Jurkat, Clone E6-1 (cell line): ENCODE measurements at regions not wholly inside any gene's neighbourhood (a gene's known extent, or its start where the extent isn't known, plus 50 kb on each side); places are given as distances from the start of the nearest gene placed in this dataset.
"Not testable (repeated sequence)": the region's sequence is repeated elsewhere in the genome, so short reads cannot be mapped to it uniquely, and the experiment has no call there.

Experiments
- DNase-seq: peaks from one replicate; pipeline ENCODE4 v3.0.0-alpha.2; 2011; ENCODE audit warnings: low read depth, low spot score
- H3K4me3 ChIP-seq: 2 replicates; pipeline ENCODE4 v1.5.1; 2011; ENCODE audit warnings: mild to moderate bottlenecking, low read length, control low read depth, moderate library complexity

DNA sequence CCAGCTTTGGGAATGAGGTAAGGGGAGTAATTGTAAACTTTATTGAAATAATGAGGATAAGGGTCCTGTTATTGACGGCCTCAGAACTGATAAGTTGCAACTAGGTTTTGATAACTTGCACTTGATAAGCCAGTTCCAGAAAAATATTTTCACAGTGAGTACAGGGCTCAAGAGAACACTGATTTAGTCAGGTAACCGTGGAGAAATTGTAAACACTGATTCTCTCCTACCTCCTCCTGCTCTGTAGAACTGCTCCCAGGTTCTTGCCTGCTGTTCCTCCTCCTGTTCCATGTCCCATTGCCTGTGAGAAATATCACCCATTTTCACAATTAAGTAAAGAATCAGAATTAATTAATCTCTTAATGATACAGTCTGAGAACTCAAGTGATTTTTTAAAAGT, 55.0 kb upstream of the CXXC4 start:
- DNase-seq: no peak

DNA sequence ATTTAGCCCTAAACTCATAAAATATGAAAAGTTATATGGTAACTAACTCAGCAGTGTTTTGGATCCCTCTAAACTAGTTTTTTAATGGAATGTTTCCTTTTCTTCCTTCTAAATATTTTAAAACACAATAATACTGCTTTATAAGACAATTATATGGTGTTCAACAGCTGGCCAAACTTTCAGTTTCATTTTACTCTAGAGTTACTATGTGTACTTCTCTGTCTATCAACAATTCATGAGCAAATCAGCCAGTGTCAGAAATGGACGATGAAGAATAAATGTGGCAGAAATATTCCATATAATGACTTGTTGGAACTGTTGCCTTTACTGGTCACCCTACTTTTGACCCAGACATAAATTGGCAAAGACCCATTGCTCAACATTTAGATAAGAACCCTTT, 64.8 kb upstream of the CXXC4 start:
- no peak overlapping the region for H3K4me3 ChIP-seq
- DNase-seq: no peak

More for the DNA sequence above, 55.0 kb upstream of the CXXC4 start:
- no peak overlapping the region for H3K4me3 ChIP-seq

DNA sequence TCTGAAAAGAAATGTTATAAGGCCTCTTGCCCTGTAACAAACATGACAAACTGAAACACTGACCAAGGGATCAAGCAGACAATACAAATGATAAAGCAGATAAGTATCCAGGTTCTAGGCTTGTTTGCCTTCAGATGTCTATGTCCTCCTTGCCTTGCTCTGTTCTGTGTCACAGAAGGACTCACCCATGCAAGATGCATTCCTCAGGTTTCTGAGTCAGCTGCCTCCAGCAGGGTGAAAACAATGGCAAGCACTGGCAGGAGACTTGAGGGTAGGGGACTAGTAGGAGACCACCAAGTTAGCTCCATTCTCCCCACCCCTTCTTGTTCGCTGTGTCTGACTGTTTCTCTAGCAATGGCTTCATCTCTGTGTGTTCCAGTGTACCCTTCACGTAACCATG, 76.6 kb upstream of the CXXC4 start:
- no peak overlapping the region for H3K4me3 ChIP-seq
- DNase-seq: no peak

DNA sequence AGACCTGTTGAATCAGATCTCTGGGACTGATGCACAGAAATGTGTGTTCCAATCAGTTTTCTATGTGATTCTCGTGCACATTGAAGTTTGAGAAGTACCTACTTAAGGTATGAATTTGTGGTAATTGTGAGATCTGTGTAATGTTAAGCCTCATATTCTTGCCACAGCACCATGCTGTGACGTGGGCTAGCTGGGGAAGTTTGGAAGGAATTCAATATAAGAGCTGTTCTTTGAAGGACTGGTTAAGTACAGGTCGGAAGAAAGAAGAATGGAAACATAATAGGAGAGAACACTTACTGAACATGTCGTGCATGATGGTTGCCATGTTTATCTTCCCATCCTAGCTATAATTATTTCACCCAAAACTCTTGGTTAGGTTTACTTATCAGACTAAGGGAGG, 79.7 kb upstream of the CXXC4 start:
- DNase-seq: no peak
- H3K4me3 ChIP-seq: no peak overlapping the region

DNA sequence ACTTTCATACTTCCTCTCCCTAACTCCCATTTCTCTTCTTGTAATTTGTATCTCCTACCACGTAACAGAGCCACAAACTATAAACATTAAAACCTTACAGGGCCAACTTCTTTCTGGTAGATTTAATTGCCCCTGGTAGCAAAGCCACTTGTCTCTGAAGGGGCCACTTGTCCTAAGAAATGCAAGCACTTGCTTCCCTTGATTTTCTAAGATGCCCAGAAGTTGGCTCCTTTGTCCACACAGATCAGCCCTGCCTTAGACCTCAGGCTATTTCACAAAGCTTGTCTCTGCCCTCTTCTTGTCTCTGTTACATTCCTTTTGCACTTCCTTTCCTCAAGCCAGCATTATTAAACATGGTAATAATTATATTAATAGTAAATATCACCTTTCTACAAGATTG, 80.6 kb upstream of the CXXC4 start:
- no peak overlapping the region for H3K4me3 ChIP-seq
- no peak for DNase-seq

DNA sequence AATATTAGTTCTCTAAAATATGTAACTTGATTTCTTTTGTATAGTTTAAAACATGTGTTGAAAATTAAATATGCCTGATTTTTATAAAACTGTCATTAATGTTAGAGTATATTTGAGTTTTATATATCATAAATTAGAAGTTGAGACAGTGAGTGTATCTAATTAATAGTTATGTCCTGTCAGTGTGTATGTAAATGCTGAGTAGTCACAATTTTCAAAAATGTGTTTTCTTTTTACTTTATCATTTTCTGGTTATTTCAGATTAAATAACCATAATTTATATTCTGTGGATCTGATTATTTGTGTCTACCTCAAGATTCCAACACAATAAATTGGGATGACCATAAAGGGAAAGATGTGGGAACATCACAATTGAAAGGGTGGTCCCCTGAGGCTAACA, 82.7 kb upstream of the CXXC4 start:
- H3K4me3 ChIP-seq: no peak overlapping the region
- no peak for DNase-seq

DNA sequence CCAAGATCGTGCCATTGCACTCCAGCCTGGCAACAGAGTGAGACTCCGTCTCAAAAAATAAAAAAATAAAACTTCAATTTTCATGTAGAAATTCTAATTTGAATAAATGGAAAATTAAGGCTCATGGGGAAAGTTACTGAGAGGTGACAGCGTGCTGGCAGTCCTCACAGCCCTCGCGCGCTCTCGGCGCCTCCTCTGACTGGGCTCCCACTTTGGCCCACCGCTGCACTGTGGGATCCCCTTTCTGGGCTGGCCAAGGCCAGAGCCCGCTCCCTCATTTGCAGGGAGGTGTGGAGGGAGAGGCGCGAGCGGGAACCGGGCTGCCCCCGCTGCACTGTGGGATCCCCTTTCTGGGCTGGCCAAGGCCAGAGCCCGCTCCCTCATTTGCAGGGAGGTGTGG, 86.8 kb upstream of the CXXC4 start:
- DNase-seq, H3K4me3 ChIP-seq: not testable (repeated sequence)

DNA sequence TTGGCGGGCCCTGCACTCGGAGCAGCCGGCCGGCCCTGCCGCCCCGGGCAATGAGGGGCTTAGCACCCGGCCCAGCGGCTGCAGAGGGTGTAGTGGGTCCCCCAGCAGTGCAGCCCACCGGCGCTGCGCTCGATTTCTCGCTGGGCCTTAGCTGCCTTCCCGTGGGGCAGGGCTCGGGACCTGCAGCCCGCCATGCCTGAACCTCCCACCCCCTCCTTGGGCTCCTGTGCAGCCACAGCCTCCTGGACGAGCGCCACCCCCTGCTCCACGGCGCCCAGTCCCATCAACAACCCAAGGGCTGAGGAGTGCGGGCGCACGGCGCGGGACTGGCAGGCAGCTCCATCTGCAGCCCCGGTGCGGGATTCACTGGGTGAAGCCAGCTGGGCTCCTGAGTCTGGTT, 87.4 kb upstream of the CXXC4 start:
- H3K4me3 ChIP-seq, DNase-seq: not testable (repeated sequence)

DNA sequence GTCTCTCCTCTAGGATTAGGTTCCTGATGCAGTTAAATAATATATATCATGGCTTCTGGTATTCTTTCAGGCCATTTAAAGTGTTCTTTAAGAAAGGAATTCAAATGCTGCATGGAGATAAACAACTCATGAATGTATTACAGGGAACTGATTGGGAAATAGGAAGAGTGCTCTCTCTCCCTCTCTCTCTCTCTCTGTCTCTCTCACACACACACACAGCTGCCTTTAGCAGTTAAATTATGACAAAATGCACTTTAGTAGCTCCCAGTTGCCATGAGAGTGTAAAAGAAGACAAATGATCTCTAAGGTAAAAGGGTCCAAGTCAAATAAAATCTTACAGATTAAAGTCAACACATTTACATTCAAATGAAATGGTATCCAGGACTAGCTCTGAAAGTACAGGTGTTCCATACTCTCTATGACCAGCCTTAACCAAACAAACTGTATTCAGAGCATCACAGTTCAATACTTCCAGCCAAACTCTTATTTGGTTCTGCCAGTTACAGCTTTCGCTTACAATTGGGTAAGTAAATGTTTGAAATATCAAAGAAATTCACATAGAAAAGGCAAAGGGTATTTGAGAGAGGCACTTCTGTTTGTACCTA, 94.7 kb upstream of the CXXC4 start:
- DNase-seq: no peak
- H3K4me3 ChIP-seq: no peak overlapping the region

DNA sequence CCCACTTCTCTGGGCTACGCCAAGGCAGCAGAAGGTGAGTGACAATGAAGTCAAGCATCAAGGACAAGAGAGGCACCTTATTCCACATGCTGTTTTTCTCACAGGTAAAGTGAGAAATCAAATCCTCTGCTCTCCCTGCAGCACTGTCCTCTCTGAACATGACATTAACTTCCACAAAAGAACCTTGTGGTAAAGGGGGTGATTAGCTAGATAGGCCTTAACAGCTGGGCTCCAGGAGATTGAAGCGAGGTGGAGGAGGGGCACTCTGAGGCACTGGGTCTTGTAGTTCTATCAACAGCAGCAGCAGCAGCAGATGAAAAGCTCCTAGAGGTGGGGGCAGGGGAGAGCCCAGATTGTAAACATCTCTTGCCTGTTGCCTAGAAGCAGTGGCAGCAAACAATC, 96.8 kb upstream of the CXXC4 start:
- H3K4me3 ChIP-seq: no peak overlapping the region
- no peak for DNase-seq

DNA sequence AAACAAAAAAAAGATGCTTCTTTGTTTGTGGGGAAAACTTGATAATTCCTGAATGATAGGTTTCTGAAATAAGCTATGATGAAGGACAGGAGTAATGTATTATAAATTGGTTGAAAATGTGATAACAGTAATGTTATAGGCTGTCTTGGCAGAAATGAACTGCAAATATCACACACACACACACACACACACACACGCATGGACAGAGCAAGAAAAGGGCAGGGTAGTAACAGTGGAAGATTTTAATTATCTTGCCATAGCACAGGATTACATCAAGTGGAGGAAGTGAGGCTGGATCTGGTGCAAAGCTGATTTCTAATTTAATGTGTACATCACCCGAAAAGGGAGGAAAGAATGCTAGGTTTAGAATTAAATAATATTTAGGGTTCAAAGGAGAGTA, 97.5 kb upstream of the CXXC4 start:
- H3K4me3 ChIP-seq: no peak overlapping the region
- DNase-seq: no peak

DNA sequence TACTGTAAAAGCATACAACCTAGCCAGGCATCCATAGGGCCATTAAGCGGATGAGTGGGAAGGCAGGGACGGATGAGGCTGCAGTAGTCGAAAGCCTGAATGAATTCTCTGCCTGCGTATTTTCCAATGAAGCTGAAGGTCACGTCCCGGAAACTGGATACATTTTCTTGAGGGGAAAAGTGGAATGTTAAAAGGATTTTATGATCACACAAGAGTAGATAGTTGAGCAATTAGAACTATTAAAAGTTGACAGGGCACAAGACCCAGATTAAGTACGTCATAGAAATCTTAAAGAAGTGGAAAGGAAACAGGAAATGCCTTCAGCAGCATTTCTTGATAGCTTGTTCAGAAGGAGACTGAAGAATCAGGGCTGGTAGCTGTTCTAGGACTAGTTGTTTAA, 98.3 kb upstream of the CXXC4 start:
- H3K4me3 ChIP-seq: no peak overlapping the region
- no peak for DNase-seq

DNA sequence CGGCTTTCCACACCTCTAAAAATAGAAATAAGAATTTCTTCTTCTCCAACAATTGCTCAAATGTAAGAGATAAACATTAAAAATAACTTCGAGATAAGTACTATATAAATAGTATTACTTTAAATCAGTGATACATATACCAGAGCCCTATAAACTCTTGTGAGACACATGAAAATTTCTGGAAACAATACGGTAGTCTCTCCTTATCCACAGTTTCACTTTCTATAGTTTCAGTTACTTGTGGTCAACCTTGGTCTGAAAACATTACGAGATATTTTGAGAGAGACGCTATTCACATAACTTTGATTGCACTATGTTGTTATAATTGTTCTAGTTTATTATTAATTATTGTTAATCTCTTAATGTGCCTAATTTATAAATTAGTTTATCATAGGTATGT, 101.5 kb upstream of the CXXC4 start:
- no peak for DNase-seq
- no peak overlapping the region for H3K4me3 ChIP-seq

DNA sequence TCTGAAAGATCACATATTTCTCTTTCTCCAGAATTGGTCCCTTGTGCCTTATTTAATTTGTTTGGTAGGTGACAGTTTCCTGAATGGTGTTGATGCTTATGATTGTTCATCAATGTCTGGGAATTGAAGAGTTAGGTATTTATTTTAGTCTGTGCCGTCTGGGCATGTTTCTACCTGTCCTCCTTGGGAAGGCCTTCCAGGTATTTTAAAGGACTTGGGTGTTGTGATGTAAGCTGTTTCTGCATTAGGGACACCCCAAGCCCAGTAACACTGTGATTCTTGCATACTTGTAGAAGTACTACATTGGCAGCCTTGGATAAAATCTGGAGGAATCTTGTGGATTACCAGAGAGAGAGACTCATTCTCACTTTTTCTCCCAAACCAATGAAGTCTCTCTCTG, 120.8 kb upstream of the CXXC4 start:
- DNase-seq: no peak
- H3K4me3 ChIP-seq: no peak overlapping the region

DNA sequence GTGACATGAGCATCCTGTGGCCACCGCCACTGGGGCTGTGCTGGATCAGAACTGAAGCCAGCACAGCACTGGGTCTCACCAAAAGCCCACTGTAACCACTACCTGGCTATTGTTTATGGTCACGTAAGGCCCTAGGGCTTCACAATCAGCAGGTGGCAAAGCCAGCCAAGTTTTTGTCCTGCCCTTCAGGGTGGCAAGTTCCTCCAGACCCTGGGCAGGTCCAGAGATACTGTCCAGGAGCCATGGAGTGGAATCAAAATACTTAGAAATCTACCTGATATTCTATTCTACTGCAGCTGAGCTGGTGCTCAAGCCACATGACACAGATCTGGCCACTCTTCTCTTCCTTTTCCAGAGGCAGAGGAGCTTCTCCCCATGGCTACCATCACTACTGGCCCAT, 121.2 kb upstream of the CXXC4 start:
- no peak overlapping the region for H3K4me3 ChIP-seq
- no peak for DNase-seq

DNA sequence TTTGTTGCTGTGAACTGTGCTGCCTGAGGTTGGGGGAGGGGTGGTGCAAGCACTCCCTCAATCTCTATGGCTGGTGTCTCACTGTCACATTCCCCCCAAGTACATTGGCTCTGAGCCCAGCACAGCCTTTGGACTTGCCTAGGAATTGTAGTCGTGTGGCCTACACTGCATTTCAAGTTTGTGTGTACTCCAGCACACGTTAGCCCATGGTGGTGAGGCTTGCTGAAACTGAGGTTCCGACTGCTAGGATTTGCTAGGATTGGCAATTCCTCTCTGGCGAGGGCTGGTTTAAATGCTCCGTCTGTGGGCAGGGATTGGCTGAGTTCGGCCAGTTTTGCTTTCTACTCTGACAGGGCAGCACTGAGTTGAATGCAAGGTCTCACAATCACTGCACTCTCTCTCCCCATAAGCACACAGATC, 121.7 kb upstream of the CXXC4 start:
- DNase-seq: no peak
- no peak overlapping the region for H3K4me3 ChIP-seq

DNA sequence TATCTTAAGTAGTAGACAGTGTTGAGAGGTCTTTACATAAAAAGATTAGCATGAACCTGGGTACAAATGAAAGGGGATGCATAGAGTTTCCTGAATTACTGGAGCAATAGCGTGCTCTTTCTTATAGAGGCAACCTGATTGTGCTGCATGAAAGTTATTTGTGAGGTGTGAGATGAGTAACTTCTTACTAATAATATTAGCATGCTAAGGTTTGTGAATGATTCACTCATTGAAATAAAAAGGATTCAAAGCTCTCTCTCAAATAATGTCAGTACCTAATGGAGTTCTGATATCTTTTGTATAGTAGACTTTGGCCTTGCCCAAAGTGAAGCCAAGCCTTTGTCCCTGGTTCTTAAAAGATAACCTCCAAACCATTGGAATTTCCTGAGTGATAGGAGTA, 131.0 kb upstream of the CXXC4 start:
- no peak for DNase-seq
- H3K4me3 ChIP-seq: no peak overlapping the region

DNA sequence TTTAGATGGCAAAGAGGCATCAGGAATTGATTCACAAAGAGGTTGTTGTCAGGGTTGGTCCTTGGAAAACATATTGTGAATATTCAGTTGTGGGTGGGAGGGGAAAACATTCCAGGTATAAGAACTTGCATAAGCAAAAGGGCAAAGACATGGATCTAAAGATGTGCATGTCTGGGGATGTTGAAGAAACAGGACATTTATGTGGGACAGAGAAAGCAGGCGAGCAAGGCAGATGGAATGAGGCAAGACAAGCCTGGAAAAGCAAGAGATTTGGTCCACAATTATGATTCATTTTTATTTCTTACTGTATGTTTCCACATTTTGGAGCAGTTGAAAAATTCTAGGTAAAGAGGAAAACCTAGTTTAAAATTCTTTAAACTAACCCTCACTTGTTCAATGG, 134.9 kb upstream of the CXXC4 start:
- no peak for DNase-seq
- H3K4me3 ChIP-seq: no peak overlapping the region

DNA sequence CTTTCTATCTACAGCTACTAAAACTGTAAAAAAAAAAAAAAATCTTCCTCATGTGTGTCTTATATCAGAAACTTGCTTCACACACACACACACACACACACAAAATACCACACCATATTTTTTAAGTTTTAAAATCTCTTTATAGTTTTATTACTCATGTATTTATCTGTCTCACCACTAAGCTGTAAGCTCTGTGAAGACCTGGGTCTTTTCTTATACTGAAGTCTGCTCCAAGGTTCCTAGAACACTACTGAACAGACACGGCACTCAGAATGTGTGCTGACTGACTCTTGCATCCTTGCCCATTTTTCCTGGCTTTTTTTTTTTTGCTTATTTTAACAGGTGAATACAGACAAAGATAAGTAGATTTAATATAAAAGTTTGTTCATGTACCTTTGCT, 135.6 kb upstream of the CXXC4 start:
- no peak for DNase-seq
- H3K4me3 ChIP-seq: no peak overlapping the region

DNA sequence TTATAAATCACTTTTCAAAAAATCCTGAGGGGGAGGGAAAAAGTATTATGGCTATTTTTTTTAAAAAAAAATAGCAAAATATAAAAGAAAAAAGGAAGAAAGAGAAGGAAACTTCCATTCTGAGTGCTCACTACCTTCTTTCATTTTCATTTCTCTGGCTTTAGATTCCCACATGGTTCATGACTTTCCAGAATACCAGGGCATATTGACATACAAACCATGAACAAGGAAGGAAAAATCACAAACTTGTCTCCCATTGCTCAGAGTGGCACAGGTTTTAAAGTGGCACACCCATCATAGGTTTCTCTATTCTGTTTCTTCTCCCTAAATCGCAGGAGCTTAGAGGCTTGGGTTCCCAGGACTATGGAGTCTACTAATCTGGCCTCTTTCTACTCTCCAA, 136.3 kb upstream of the CXXC4 start:
- DNase-seq: no peak

DNA sequence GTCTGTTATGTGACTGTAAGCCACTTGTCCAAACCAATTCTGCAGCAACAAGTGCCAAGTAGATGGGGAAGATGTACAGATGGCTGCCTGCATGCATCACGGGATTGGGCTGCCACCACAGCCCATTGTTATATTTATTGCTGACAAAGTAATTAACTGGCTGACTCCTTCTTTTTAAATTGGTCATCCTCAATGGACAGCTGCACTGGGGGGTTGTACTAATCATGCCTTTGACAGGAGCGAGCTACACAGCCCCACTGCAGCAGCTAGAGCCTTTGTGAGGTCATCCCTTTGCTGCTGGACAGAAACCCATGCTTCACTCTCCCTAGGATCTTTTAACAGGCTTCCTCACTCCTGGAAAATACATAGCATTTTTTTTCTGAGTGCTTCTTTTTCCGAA, 146.7 kb upstream of the CXXC4 start:
- DNase-seq: no peak
- no peak overlapping the region for H3K4me3 ChIP-seq

More for the DNA sequence above, 136.3 kb upstream of the CXXC4 start:
- H3K4me3 ChIP-seq: no peak overlapping the region

DNA sequence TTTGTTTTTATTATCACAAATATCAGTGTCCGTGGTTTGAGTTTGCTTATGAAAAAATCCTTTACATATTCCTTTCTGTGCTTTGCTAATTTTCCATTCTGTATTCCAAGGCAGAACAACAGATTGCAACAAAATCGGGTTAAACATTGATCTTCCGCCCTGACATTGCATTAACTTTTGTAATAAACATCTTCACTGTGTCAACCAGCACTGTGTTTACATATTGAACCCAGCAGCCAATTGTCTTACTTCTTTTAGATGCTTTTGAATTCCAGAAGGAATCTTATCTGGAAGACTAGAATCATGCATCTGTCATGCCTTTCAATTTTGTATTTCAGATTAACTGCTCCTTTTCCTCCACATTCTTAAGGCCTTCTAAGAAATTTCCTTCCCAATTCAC, 147.8 kb upstream of the CXXC4 start:
- no peak for DNase-seq
- H3K4me3 ChIP-seq: no peak overlapping the region
